K562 (cell line): ENCODE measurements at regions not wholly inside any gene's neighbourhood (a gene's known extent, or its start where the extent isn't known, plus 50 kb on each side); places are given as distances from the start of the nearest gene placed in this dataset.

Experiments
- ATAC-seq: fragments of 200-7000 bp; cut with Tn5 transposase; 3 replicates; pipeline ENCODE4 v1.9.1; 2020; ENCODE audit warnings: moderate library complexity
- BruUV-seq: library from RNA; stranded (reverse); fragments of 400-500 nt; replicated peaks from 2 replicates; lab custom pipeline; 2021; lab: Mats Ljungman, UMichigan
- CTCF ChIA-PET: fragments of 300-600 bp; formaldehyde crosslinking; extraction: SDS; loops from one replicate; lab custom pipeline; 2021; ENCODE audit warnings: low intra/inter-chr PET ratio; lab: Yijun Ruan, JAX
- POLR2A ChIA-PET: fragments of 300-600, 350-650 bp; sonication (Branson Sonifier 250); formaldehyde crosslinking; extraction: SDS; loops from one replicate; lab custom pipeline; 2021; ENCODE audit warnings: antibody characterized with exemption, inconsistent platforms; lab: Yijun Ruan, JAX
- DNase-seq, 4 experiments: peaks; one replicate each; pipeline versions ENCODE4 v3.0.0 to v3.0.0-alpha.2; 2011 to 2018; ENCODE audit warnings: low spot score in 3 of 4, mixed read lengths in 3 of 4; ENCODE audit errors: extremely low read depth in 1 of 4
- FAIRE-seq: peaks from 2 replicates; lab custom pipeline; 2011; peaks lifted over from hg19 to GRCh38; lab: Jason Lieb, UNC
- H2AFZ ChIP-seq: 2 replicates; pipeline ENCODE4 v1.6.0; 2011; ENCODE audit warnings: low read depth, low read length, control low read depth, inconsistent platforms
- H3K27ac ChIP-seq: fragments of 200-600 bp; 3 replicates; pipeline ENCODE4 v1.8.0; 2011; ENCODE audit warnings: low read depth, mild to moderate bottlenecking, control low read depth, inconsistent platforms, low read length, moderate library complexity, mixed read lengths; ENCODE audit errors: extremely low read depth
- H3K27me3 ChIP-seq, 2 experiments: fragments of 300-600 bp in 1 of 2; 2 replicates in 1 of 2; 3 replicates in 1 of 2; pipeline versions ENCODE4 v1.6.0 to v1.8.0; 2011; ENCODE audit warnings: inconsistent platforms in 2 of 2, low read length in 2 of 2, mild to moderate bottlenecking in 1 of 2, mixed read lengths in 1 of 2, moderate library complexity in 1 of 2; ENCODE audit not compliant: control insufficient read depth in 2 of 2, insufficient read depth in 2 of 2
- H3K36me3 ChIP-seq: fragments of 300-600 bp; 3 replicates; pipeline ENCODE4 v1.8.0; 2011; ENCODE audit warnings: mild to moderate bottlenecking, low read length, inconsistent platforms; ENCODE audit not compliant: control insufficient read depth, insufficient read depth
- H3K4me1 ChIP-seq, 2 experiments: fragments of 200-600 bp in 1 of 2; replicated peaks in 1 of 2; 2 replicates in 1 of 2; 3 replicates in 1 of 2; pipeline versions ENCODE4 v1.5.1 to v1.8.0; 2011; ENCODE audit warnings: inconsistent platforms in 2 of 2, low read length in 2 of 2, mild to moderate bottlenecking in 1 of 2, mixed read lengths in 1 of 2, moderate library complexity in 1 of 2; ENCODE audit not compliant: control insufficient read depth in 2 of 2, insufficient read depth in 2 of 2
- H3K4me2 ChIP-seq: 2 replicates; pipeline ENCODE4 v1.6.1; 2011; ENCODE audit warnings: low read length, control low read depth, inconsistent platforms, mixed read lengths; ENCODE audit not compliant: insufficient read depth
- H3K4me3 ChIP-seq: fragments of 200-600 bp; sonication (generic), shearing (Covaris generic); 2 replicates; pipeline ENCODE4 v1.5.1; 2016; ENCODE audit warnings: control low read depth, inconsistent platforms
- H3K79me2 ChIP-seq: fragments of 200-600 bp; 3 replicates; pipeline ENCODE4 v1.8.0; 2011; ENCODE audit warnings: low read length, inconsistent platforms; ENCODE audit not compliant: control insufficient read depth, insufficient read depth
- H3K9ac ChIP-seq, 2 experiments: 2 replicates each; pipeline versions ENCODE4 v1.6.0 to v1.6.1; 2011; ENCODE audit warnings: low read depth in 2 of 2, low read length in 2 of 2, control low read depth in 1 of 2, inconsistent platforms in 1 of 2, mild to moderate bottlenecking in 1 of 2, mixed read lengths in 1 of 2; ENCODE audit not compliant: insufficient read depth in 1 of 2
- H3K9me1 ChIP-seq: one replicate; pipeline ENCODE4 v1.6.0; 2011; ENCODE audit warnings: inconsistent platforms, mild to moderate bottlenecking, low read length, moderate library complexity; ENCODE audit not compliant: control insufficient read depth, insufficient read depth
- H3K9me3 ChIP-seq: replicated peaks from 2 replicates; pipeline ENCODE4 v1.5.1; 2011; ENCODE audit warnings: low read depth, low read length, inconsistent platforms; ENCODE audit not compliant: control insufficient read depth, insufficient read depth
- H4K20me1 ChIP-seq: replicated peaks from 2 replicates; pipeline ENCODE4 v1.6.1; 2011; ENCODE audit warnings: low read length, inconsistent platforms, mixed read lengths; ENCODE audit not compliant: control insufficient read depth, insufficient read depth
- ADNP ChIP-seq: fragments of 200-800 bp; sonication (Bioruptor generic); IDR thresholded peaks from 2 replicates; pipeline ENCODE4 v1.6.1; 2016; ENCODE audit warnings: missing genetic modification characterization, missing compliant biosample characterization
- C11orf30 ChIP-seq: fragments of 450-650 bp; IDR thresholded peaks from 2 replicates; pipeline ENCODE4 v1.6.1; 2016; ENCODE audit warnings: low read depth, mild to moderate bottlenecking
- CBX8 ChIP-seq: fragments of 200-600 bp; sonication (generic); IDR thresholded peaks from 2 replicates; pipeline ENCODE4 v1.6.1; 2012; ENCODE audit warnings: borderline replicate concordance, mixed run types, low read depth, mild to moderate bottlenecking, moderate library complexity, mixed read lengths, low read length, control low read depth, inconsistent platforms; ENCODE audit not compliant: poor library complexity, severe bottlenecking; ENCODE audit errors: extremely low read depth
- ELK1 ChIP-seq: sonication (generic); formaldehyde crosslinking; IDR thresholded peaks from 2 replicates; pipeline ENCODE4 v1.8.1; 2022; ENCODE audit warnings: missing genetic modification reagents
- RBM25 ChIP-seq: fragments of 200-400 bp; formaldehyde crosslinking; IDR thresholded peaks from 2 replicates; pipeline ENCODE4 v1.6.1; 2018; ENCODE audit warnings: low read length, low read depth, moderate library complexity; ENCODE audit not compliant: severe bottlenecking
- SMARCA5 ChIP-seq: fragments of 450-650 bp; IDR thresholded peaks from 2 replicates; pipeline ENCODE4 v1.6.1; 2016
- ZNF316 ChIP-seq: fragments of 450-650 bp; IDR thresholded peaks from 2 replicates; pipeline ENCODE4 v1.6.1; 2016
- ZNF518B ChIP-seq: fragments of 250-450 bp; sonication (Bioruptor Pico); IDR thresholded peaks from 2 replicates; pipeline ENCODE4 v1.5.0; 2021; ENCODE audit warnings: mild to moderate bottlenecking, moderate library complexity
- WGBS: fragments of 100-300 bp; shearing (Covaris generic); methylation state at CpG from one replicate; pipeline ENCODE4 v1.1.6; 2016; ENCODE audit warnings: low coverage, mixed read lengths; ENCODE audit not compliant: insufficient coverage; ENCODE audit errors: missing lambda C conversion rate; 5-methylcytosine and 5-hydroxymethylcytosine counted together
- in situ Hi-C: fragments of 300-500 bp; cut with MboI; formaldehyde crosslinking; loops from 4 replicates; pipeline ENCODE4 v1.15.0; 2018; ENCODE audit warnings: inconsistent platforms, mixed read lengths
- intact Hi-C: fragments of 100-400 bp; cut with micrococcal nuclease; formaldehyde crosslinking; loops from 2 replicates; pipeline ENCODE4 v1.14.2; 2022

- H3K4me3 ChIP-seq = no peak overlapping the region
- POLR2A ChIA-PET = interaction anchor here (1.0 to 1.8 kb wide), 4 partner anchors 9 to 443 kb away, joined by 3 to 8 read pairs (median 5); partner anchors contain the start of gene CCDC91
- no peaks in the 10 kb centered on the region for H3K27me3 ChIP-seq
- intact Hi-C loops = loop anchor here (1.0 to 5.0 kb wide), 3 partner anchors 20 to 112 kb away; partner anchors contain the start of gene CCDC91
- H3K9me1 ChIP-seq = no peaks in the 10 kb centered on the region
- H3K9me3 ChIP-seq = no peaks in the 10 kb centered on the region
- H3K36me3 ChIP-seq = no peaks in the 10 kb centered on the region
- WGBS = 25% methylated on average over 2 of the region's 2 CpGs
- H4K20me1 ChIP-seq = no peaks in the 10 kb centered on the region
- peak overlapping the region; percentile 64 for H3K4me2 ChIP-seq
- FAIRE-seq (no peak), ATAC-seq (no peak), DNase-seq (no peak)
- peaks cover 12 to 60% of the 10 kb centered on the region in 2 experiments for H3K4me1 ChIP-seq
- CTCF ChIA-PET = no interaction called here
- TF ChIP-seq ELK1 (CRISPR knock-in tag) (no peak), SMARCA5 (0 out of 2 replicates have a peak, but pooled peaks have one; percentile 13), RBM25 (peak; percentile 5), ZNF518B (CRISPR knock-in tag) (no peak), ADNP (0 out of 2 replicates have a peak, but pooled peaks have one; percentile 46), C11orf30 (peak; percentile 65; the same call in 1 of the 2 replicates), CBX8 (no peak), ZNF316 (peak; percentile 73)
- H3K27ac ChIP-seq = peak overlapping the region; percentile 90
- H3K9ac ChIP-seq = peak overlapping the region in 1 of 2 experiments; percentile 59; a peak in 2 of 4 replicates
- H3K79me2 ChIP-seq = no peaks in the 10 kb centered on the region
- in situ Hi-C loops = no loop called here
- no TSS peak for BruUV-seq
- peak overlapping the region; percentile 85 for H2AFZ ChIP-seq
Measured at GRCh38 chr12:28130234-28130624, 60.0 kb upstream of the CCDC91 start.
